ENCODE measurements at regions not wholly inside any gene's neighbourhood (a gene's known extent, or its start where the extent isn't known, plus 50 kb on each side); places are given as distances from the start of the nearest gene placed in this dataset.

DNA sequence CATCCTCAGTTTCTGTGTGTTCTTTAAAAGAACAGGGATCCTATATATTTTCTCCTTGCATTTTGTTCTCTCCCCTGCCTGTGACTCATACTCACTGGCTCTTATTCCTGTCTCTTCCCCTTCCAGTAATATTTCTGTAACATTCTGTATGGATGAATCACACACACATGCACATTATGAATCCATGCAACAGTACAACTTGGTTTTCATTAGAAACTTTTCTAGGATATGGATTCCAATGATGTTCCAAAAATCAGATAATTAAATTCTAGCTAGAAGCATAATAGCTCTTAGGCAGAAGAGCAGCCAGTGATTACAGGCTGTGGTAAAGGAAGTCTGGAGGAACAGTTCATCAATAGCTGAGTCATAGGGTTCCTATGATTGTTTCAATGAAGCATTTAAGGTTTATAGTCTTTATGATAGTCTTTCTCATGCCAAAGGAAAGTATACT lies 119.6 kb upstream of the PMFBP1 start:
- Histone ChIP-seq H3K4me3 (ENCODE audit: insufficient read depth, low read length, poor library complexity, severe bottlenecking) (no peak overlapping the region), H3F3A (ENCODE audit: insufficient read depth) (no peaks in the 10 kb centered on the region), H3K27me3 (ENCODE audit: low read length) (no peaks in the 10 kb centered on the region), H3K36me3 (ENCODE audit: low read length) (no peaks in the 10 kb centered on the region), H4K20me1 (ENCODE audit: low read depth, low read length) (no peaks in the 10 kb centered on the region), H3K27ac (ENCODE audit: low read depth, low read length) (no peak overlapping the region), H3K79me2 (ENCODE audit: insufficient read depth, low read length) (no peaks in the 10 kb centered on the region), H3K9me3 (ENCODE audit: insufficient read depth, low read length) (no peaks in the 10 kb centered on the region), H3K4me2 (ENCODE audit: low read depth, low read length, poor library complexity, severe bottlenecking) (no peak overlapping the region), H2AFZ (ENCODE audit: low read depth, low read length, severe bottlenecking) (no peak overlapping the region), H3K9ac (ENCODE audit: low read length) (no peak overlapping the region), H3K9me2 (replicated peaks; ENCODE audit: insufficient read depth, low read length) (no peaks in the 10 kb centered on the region)
- TF ChIP-seq, protein P1, sequence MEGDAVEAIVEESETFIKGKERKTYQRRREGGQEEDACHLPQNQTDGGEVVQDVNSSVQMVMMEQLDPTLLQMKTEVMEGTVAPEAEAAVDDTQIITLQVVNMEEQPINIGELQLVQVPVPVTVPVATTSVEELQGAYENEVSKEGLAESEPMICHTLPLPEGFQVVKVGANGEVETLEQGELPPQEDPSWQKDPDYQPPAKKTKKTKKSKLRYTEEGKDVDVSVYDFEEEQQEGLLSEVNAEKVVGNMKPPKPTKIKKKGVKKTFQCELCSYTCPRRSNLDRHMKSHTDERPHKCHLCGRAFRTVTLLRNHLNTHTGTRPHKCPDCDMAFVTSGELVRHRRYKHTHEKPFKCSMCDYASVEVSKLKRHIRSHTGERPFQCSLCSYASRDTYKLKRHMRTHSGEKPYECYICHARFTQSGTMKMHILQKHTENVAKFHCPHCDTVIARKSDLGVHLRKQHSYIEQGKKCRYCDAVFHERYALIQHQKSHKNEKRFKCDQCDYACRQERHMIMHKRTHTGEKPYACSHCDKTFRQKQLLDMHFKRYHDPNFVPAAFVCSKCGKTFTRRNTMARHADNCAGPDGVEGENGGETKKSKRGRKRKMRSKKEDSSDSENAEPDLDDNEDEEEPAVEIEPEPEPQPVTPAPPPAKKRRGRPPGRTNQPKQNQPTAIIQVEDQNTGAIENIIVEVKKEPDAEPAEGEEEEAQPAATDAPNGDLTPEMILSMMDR (IDR thresholded peaks at IDR 0.05; ENCODE audit: insufficient read depth, low read length, poor library complexity, severe bottlenecking), result no peak
- TF ChIP-seq EZH2phosphoT487 (conservative IDR thresholded peaks at IDR 0.05; ENCODE audit: low read length), result no peak

DNA sequence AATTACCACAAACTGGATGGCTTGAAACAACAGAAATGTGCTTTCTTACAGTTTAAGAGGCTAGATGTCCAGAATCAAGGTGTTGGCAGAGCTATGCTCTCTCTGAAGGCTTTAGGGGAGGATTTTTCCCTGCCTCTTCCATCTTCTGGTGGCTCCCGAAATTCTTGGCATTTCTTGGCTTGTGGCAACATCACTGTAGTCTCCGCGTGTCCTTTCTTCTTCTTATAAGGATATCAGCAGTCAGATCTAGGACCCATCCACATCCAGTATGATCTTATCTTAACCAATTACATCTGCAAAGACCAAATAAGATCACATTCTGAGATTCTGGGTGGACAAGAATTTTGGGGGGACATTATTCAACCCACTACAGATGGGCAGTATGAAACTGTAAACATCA lies 119.2 kb upstream of the PMFBP1 start:
- Histone ChIP-seq H3K9me3 (ENCODE audit: insufficient read depth, low read length) (no peaks in the 10 kb centered on the region), H3K4me3 (ENCODE audit: insufficient read depth, low read length, poor library complexity, severe bottlenecking) (no peak overlapping the region), H2AFZ (ENCODE audit: low read depth, low read length, severe bottlenecking) (no peak overlapping the region), H3K79me2 (ENCODE audit: insufficient read depth, low read length) (no peaks in the 10 kb centered on the region), H3K27me3 (ENCODE audit: low read length) (no peaks in the 10 kb centered on the region), H4K20me1 (ENCODE audit: low read depth, low read length) (no peaks in the 10 kb centered on the region), H3K36me3 (ENCODE audit: low read length) (no peaks in the 10 kb centered on the region), H3K9ac (ENCODE audit: low read length) (no peak overlapping the region), H3K4me2 (ENCODE audit: low read depth, low read length, poor library complexity, severe bottlenecking) (no peak overlapping the region), H3F3A (ENCODE audit: insufficient read depth) (no peaks in the 10 kb centered on the region), H3K27ac (ENCODE audit: low read depth, low read length) (no peak overlapping the region), H3K9me2 (replicated peaks; ENCODE audit: insufficient read depth, low read length) (no peaks in the 10 kb centered on the region)
- no peak for TF ChIP-seq EZH2phosphoT487 (conservative IDR thresholded peaks at IDR 0.05; ENCODE audit: low read length)
- TF ChIP-seq, protein P1 (IDR thresholded peaks at IDR 0.05; ENCODE audit: insufficient read depth, low read length, poor library complexity, severe bottlenecking), result no peak

DNA sequence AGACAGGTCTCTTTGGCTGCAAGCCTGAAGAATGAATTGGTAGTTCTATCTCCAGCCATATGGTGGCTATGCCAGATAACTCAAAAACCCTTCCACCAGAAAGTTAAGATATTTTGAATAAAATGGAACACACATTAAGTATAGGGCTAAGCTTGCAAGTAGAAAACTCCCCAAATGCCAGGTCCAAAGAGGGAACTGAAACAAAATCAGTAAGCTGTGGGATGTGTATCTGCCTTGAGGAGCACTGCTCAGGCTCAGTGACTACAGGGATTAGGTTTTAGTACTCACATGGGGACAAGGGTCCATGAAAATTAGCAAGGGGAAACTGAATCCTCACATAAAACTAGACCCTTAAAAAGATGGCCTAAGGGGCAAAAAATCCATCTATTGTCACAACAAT lies 115.7 kb upstream of the PMFBP1 start:
- no peak overlapping the region for H3K4me3 ChIP-seq (ENCODE audit: insufficient read depth, low read length, poor library complexity, severe bottlenecking)
- no peaks in the 10 kb centered on the region for H3K9me3 ChIP-seq (ENCODE audit: insufficient read depth, low read length)
- no peak overlapping the region for H3K27ac ChIP-seq (ENCODE audit: low read depth, low read length)
- no peaks in the 10 kb centered on the region for H3F3A ChIP-seq (ENCODE audit: insufficient read depth)
- H3K79me2 ChIP-seq (ENCODE audit: insufficient read depth, low read length), result no peaks in the 10 kb centered on the region
- H4K20me1 ChIP-seq (ENCODE audit: low read depth, low read length), result no peaks in the 10 kb centered on the region
- no peak overlapping the region for H2AFZ ChIP-seq (ENCODE audit: low read depth, low read length, severe bottlenecking)
- no peaks in the 10 kb centered on the region for H3K27me3 ChIP-seq (ENCODE audit: low read length)
- H3K9me2 ChIP-seq (replicated peaks; ENCODE audit: insufficient read depth, low read length), result no peaks in the 10 kb centered on the region
- H3K9ac ChIP-seq (ENCODE audit: low read length), result no peak overlapping the region
- TF ChIP-seq, protein P1 (IDR thresholded peaks at IDR 0.05; ENCODE audit: insufficient read depth, low read length, poor library complexity, severe bottlenecking), result no peak
- TF ChIP-seq EZH2phosphoT487 (conservative IDR thresholded peaks at IDR 0.05; ENCODE audit: low read length), result no peak
- H3K4me2 ChIP-seq (ENCODE audit: low read depth, low read length, poor library complexity, severe bottlenecking), result no peak overlapping the region
- no peaks in the 10 kb centered on the region for H3K36me3 ChIP-seq (ENCODE audit: low read length)
